Endothelial cell of umbilical vein (primary cell): ENCODE measurements at regions not wholly inside any gene's neighbourhood (a gene's known extent, or its start where the extent isn't known, plus 50 kb on each side); places are given as distances from the start of the nearest gene placed in this dataset.

Experiments used
- EZH2 ChIP-seq: IDR thresholded peaks from 2 replicates; pipeline ENCODE4 v1.6.1; 2012; ENCODE audit warnings: borderline replicate concordance, low read depth, mild to moderate bottlenecking, moderate library complexity, low read length, inconsistent platforms; ENCODE audit not compliant: severe bottlenecking
- MYC ChIP-seq: IDR thresholded peaks from one replicate; pipeline ENCODE4 v1.6.1; 2011; ENCODE audit warnings: mild to moderate bottlenecking, low read depth, low read length
- POLR2A ChIP-seq: IDR thresholded peaks from 2 replicates; pipeline ENCODE4 v1.6.1; 2012; ENCODE audit warnings: low read depth, mild to moderate bottlenecking, control low read depth, low read length
- POLR2AphosphoS5 ChIP-seq: IDR thresholded peaks from 2 replicates; pipeline ENCODE4 v1.6.1; 2012; ENCODE audit warnings: low read depth, mild to moderate bottlenecking, control low read depth, low read length, moderate library complexity; ENCODE audit not compliant: insufficient read depth
- TF ChIP-seq, protein P1 (sequence below), 2 donors: IDR thresholded peaks; 1 replicate in 1 of 2; 2 replicates in 1 of 2; pipeline ENCODE4 v1.5.1; 2011; ENCODE audit warnings: low read length in 2 of 2, mild to moderate bottlenecking in 2 of 2, moderate library complexity in 2 of 2, control low read depth in 1 of 2, inconsistent platforms in 1 of 2, low read depth in 1 of 2; ENCODE audit not compliant: insufficient read depth in 1 of 2; ENCODE audit errors: extremely low read depth in 1 of 2

- no peak for TF ChIP-seq POLR2AphosphoS5
- TF ChIP-seq, protein P1, sequence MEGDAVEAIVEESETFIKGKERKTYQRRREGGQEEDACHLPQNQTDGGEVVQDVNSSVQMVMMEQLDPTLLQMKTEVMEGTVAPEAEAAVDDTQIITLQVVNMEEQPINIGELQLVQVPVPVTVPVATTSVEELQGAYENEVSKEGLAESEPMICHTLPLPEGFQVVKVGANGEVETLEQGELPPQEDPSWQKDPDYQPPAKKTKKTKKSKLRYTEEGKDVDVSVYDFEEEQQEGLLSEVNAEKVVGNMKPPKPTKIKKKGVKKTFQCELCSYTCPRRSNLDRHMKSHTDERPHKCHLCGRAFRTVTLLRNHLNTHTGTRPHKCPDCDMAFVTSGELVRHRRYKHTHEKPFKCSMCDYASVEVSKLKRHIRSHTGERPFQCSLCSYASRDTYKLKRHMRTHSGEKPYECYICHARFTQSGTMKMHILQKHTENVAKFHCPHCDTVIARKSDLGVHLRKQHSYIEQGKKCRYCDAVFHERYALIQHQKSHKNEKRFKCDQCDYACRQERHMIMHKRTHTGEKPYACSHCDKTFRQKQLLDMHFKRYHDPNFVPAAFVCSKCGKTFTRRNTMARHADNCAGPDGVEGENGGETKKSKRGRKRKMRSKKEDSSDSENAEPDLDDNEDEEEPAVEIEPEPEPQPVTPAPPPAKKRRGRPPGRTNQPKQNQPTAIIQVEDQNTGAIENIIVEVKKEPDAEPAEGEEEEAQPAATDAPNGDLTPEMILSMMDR (IDR thresholded peaks at IDR 0.05; ENCODE audit: extremely low read depth in 1 of 2, insufficient read depth in 1 of 2, low read depth in 1 of 2, low read length in 2 of 2), result no peak
- TF ChIP-seq EZH2, result no peak
- TF ChIP-seq MYC, result no peak
- no peak for TF ChIP-seq POLR2A
Observed at GRCh38 chr1:62928885-62929284, 145.0 kb downstream of the ATG4C start.
